Testis (tissue), 2 donors: ENCODE measurements at regions not wholly inside any gene's neighbourhood (a gene's known extent, or its start where the extent isn't known, plus 50 kb on each side); places are given as distances from the start of the nearest gene placed in this dataset.
"Not testable (repeated sequence)": the region's sequence is repeated elsewhere in the genome, so short reads cannot be mapped to it uniquely, and the experiment has no call there.

Source experiments
- DNase-seq: peaks from one replicate; pipeline ENCODE4 v3.0.0-alpha.2; 2019
- H3K27ac ChIP-seq, 2 donors: fragments of 200-600 bp; sonication (generic); one replicate each; pipeline ENCODE4 v1.5.1; 2019
- H3K27me3 ChIP-seq: fragments of 200-600 bp; sonication (generic); one replicate; pipeline ENCODE4 v1.5.1; 2019
- H3K36me3 ChIP-seq: fragments of 200-600 bp; sonication (generic); one replicate; pipeline ENCODE4 v1.5.1; 2017; ENCODE audit warnings: low read depth; ENCODE audit errors: missing control alignments
- H3K4me1 ChIP-seq: fragments of 200-600 bp; sonication (generic); one replicate; pipeline ENCODE4 v1.5.1; 2019
- H3K4me3 ChIP-seq, 2 donors: fragments of 200-600 bp; sonication (generic); one replicate each; pipeline ENCODE4 v1.5.1; 2017 to 2019
- H3K9me3 ChIP-seq: fragments of 200-600 bp; sonication (generic); one replicate; pipeline ENCODE4 v1.5.1; 2017
- POLR2A ChIP-seq: fragments of 450-650 bp; IDR thresholded peaks from one replicate; pipeline ENCODE4 v1.6.1; 2017; ENCODE audit warnings: antibody characterized with exemption, mild to moderate bottlenecking, moderate library complexity
- WGBS, 2 donors: methylation state at CpG; one replicate each; pipeline ENCODE4 v1.1.5; 2018; 5-methylcytosine and 5-hydroxymethylcytosine counted together
- intact Hi-C: fragments of 100-400 bp; cut with DNase I; formaldehyde crosslinking; loops from one replicate; pipeline ENCODE4 v1.15.1; 2023; ENCODE audit warnings: low total_unique reads
- TF ChIP-seq, protein P1 (sequence below), 3 experiments: fragments of 450-650 bp in 2 of 3; fragments of 200-600 bp in 1 of 3; sonication (generic) in 1 of 3; IDR thresholded peaks; one replicate each; pipeline ENCODE4 v1.5.1; 2016 to 2019; ENCODE audit warnings: antibody characterized with exemption in 3 of 3, mild to moderate bottlenecking in 2 of 3, moderate library complexity in 1 of 3

DNA sequence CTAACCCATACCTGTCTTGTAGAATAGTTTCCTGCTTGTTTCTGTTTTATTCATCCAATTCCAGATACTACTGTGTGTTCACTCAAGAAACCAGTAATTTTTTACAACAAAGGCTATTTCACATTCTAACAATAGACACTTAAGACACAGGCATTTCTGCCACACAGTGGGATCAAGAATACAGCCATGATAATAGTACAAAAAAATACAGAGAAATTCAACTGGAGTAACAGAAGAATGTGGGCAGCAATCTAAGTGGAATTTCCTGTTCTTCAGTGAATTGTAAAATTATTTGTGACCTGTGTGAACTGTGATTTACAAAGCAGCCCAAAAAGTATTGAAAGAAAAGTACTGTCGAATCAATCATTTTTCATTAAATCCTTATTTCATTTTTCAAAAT lies 282.9 kb downstream of the CCER1 start:
- TF ChIP-seq, protein P1, sequence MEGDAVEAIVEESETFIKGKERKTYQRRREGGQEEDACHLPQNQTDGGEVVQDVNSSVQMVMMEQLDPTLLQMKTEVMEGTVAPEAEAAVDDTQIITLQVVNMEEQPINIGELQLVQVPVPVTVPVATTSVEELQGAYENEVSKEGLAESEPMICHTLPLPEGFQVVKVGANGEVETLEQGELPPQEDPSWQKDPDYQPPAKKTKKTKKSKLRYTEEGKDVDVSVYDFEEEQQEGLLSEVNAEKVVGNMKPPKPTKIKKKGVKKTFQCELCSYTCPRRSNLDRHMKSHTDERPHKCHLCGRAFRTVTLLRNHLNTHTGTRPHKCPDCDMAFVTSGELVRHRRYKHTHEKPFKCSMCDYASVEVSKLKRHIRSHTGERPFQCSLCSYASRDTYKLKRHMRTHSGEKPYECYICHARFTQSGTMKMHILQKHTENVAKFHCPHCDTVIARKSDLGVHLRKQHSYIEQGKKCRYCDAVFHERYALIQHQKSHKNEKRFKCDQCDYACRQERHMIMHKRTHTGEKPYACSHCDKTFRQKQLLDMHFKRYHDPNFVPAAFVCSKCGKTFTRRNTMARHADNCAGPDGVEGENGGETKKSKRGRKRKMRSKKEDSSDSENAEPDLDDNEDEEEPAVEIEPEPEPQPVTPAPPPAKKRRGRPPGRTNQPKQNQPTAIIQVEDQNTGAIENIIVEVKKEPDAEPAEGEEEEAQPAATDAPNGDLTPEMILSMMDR (IDR thresholded peaks at IDR 0.05), result no peak
- no peak for TF ChIP-seq POLR2A

DNA sequence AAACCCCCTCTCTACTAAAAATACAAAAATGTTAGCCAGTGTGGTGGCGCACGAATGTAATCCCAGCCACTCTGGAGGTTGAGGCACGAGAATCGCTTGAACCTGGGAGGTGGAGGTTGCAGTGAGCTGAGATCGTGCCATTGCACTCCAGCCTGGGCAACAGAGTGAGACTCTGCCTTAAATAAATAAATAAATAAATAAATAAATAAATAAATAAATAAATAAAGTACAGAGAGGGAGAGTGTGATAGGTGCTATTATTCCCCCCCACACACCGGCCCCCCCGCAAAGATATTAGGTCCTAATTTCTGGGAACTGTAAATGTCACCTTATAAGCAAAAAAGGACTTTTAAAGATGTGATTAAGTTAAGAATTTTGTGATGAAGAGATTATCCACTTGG lies 291.0 kb downstream of the CCER1 start:
- H3K4me1 ChIP-seq, DNase-seq, H3K27ac ChIP-seq, H3K4me3 ChIP-seq, H3K27me3 ChIP-seq, H3K36me3 ChIP-seq, intact Hi-C loops, H3K9me3 ChIP-seq: not testable (repeated sequence)
- 65 to 79% methylated on average over 7 of the region's 7 CpGs for WGBS, 2 donors

More for the DNA sequence above, 282.9 kb downstream of the CCER1 start:
- no peaks in the 10 kb centered on the region for H3K4me1 ChIP-seq
- H3K4me3 ChIP-seq, result no peak overlapping the region
- no peak for DNase-seq
- H3K27me3 ChIP-seq, result no peaks in the 10 kb centered on the region
- 90 to 98% methylated on average over 1 of the region's 1 CpG for WGBS, 2 donors
- intact Hi-C loops, result no loop called here
- no peak overlapping the region for H3K27ac ChIP-seq
- H3K9me3 ChIP-seq, result no peaks in the 10 kb centered on the region
- H3K36me3 ChIP-seq, result no peaks in the 10 kb centered on the region

DNA sequence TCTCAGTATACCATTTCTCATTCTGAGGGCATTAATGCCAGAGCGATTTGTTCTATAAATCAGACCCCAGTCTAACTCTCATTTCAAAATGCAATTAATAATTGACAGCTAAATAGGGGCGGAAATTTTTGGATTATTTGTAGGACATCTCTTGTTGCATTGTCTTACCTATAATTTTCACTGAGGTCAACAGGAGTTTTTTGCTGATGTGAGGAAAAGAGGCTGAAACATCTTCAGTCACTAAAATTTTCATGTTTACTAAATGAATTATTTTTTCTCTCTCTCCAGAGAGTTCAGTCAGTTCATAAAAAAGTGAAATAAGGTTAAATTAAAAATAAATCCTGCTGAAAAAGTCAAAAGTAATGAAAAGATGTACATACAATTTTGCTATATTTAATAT lies 295.9 kb downstream of the CCER1 start:
- no peak overlapping the region for H3K27ac ChIP-seq
- 92 to 94% methylated on average over 2 of the region's 2 CpGs for WGBS, 2 donors
- DNase-seq, result no peak
- no peaks in the 10 kb centered on the region for H3K27me3 ChIP-seq
- no peaks in the 10 kb centered on the region for H3K4me1 ChIP-seq
- H3K4me3 ChIP-seq, result no peak overlapping the region
- intact Hi-C loops, result no loop called here
- no peak for TF ChIP-seq POLR2A
- TF ChIP-seq, protein P1 (IDR thresholded peaks at IDR 0.05), result no peak
- no peaks in the 10 kb centered on the region for H3K9me3 ChIP-seq
- H3K36me3 ChIP-seq, result no peaks in the 10 kb centered on the region

DNA sequence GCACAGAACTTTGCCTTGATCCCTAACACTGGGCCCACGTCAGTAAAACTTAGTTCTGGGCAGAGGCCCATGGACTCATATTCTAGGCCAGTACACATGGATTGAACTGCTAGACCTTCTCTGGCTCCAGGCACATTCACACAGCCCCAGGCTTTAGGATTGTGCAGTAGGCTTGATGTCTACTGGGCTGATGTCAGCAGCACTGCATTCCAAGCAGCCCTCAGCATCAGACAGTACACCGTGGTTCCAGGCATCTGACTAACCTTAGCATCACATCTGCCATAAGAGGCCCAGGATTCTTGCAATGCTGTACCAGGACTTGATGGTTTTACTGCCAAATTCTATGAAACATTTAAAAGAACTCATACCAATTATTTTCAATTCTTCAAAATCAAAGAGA lies 301.9 kb downstream of the CCER1 start:
- 47 to 48% methylated on average over 2 of the region's 2 CpGs for WGBS, 2 donors
- Histone ChIP-seq H3K27me3 (no peaks in the 10 kb centered on the region), H3K4me3 (no peak overlapping the region), H3K27ac (no peak overlapping the region), H3K36me3 (no peaks in the 10 kb centered on the region), H3K9me3 (no peaks in the 10 kb centered on the region), H3K4me1 (no peaks in the 10 kb centered on the region)
- intact Hi-C loops, result no loop called here
- DNase-seq, result no peak
- no peak for TF ChIP-seq POLR2A
- TF ChIP-seq, protein P1 (IDR thresholded peaks at IDR 0.05), result no peak

DNA sequence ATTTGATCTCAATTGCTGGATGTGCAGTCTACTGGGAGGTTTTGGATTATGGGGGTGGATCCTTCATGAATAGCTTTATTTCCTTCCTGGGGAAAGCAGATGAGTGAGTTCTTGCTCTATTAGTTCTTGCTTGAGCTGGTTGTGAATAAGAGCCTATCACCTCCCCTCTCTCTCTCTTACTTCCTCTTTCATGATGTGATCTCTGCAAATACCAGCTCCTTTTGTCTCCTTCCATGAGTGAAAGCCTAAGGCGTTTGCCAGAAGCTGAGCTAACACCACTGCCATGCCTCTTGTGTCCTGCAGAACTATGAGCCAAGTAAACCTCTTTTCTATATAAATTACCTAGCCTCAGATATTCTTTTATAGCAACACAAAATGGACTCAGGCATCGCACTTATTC lies 302.7 kb downstream of the CCER1 start:
- H3K27me3 ChIP-seq, result no peaks in the 10 kb centered on the region
- WGBS, 2 donors, result 74 to 88% methylated on average over 2 of the region's 2 CpGs
- H3K36me3 ChIP-seq, result no peaks in the 10 kb centered on the region
- H3K4me3 ChIP-seq, result no peak overlapping the region
- no peak for DNase-seq
- no peak overlapping the region for H3K27ac ChIP-seq
- intact Hi-C loops, result no loop called here
- H3K4me1 ChIP-seq, result no peaks in the 10 kb centered on the region
- no peaks in the 10 kb centered on the region for H3K9me3 ChIP-seq
- TF ChIP-seq, protein P1 (IDR thresholded peaks at IDR 0.05), result no peak
- no peak for TF ChIP-seq POLR2A
